ENCODE measurements at regions not wholly inside any gene's neighbourhood (a gene's known extent, or its start where the extent isn't known, plus 50 kb on each side); places are given as distances from the start of the nearest gene placed in this dataset.

DNA sequence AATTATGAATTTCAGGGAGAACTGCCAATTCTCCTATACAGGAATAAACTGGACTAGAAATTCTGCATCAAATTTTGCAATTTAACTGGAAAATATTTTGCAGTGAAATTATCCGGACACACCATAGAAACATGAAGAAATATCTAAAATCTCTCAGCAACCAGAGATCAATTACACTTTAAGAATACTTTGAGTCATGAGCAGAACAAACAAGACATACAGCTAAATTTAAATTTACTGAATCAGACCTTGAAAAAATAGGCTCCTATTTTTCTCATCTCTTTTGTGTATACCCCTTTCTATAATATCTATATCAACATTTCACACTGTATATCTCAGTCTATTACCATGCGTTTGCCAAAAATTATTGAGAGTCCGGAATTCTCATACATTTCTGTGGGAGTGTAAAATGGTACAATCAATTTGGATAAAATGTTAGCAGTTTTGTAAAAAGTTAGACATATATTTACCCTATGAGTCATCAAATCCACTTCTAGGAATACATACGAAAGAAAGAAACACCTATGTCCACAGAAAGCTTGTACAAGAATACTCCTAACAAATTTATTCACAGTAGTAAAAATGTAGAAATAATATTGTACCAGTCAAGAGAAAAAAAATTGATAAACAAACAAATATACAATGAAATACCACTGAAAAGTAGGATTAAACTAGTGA is 593.1 kb upstream of the NECTIN3 start:
- DNase-seq (ENCODE audit: low read depth), result no peak
- H3K4me3 ChIP-seq (ENCODE audit: low read depth, low read length), result no peak overlapping the region
- TF ChIP-seq, protein P1, sequence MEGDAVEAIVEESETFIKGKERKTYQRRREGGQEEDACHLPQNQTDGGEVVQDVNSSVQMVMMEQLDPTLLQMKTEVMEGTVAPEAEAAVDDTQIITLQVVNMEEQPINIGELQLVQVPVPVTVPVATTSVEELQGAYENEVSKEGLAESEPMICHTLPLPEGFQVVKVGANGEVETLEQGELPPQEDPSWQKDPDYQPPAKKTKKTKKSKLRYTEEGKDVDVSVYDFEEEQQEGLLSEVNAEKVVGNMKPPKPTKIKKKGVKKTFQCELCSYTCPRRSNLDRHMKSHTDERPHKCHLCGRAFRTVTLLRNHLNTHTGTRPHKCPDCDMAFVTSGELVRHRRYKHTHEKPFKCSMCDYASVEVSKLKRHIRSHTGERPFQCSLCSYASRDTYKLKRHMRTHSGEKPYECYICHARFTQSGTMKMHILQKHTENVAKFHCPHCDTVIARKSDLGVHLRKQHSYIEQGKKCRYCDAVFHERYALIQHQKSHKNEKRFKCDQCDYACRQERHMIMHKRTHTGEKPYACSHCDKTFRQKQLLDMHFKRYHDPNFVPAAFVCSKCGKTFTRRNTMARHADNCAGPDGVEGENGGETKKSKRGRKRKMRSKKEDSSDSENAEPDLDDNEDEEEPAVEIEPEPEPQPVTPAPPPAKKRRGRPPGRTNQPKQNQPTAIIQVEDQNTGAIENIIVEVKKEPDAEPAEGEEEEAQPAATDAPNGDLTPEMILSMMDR (IDR thresholded peaks at IDR 0.05; ENCODE audit: insufficient read depth, low read depth, low read length, missing control alignments), result no peak

- DNase-seq (ENCODE audit: low read depth), result no peak
- TF ChIP-seq, protein P1 (IDR thresholded peaks at IDR 0.05; ENCODE audit: insufficient read depth, low read depth, low read length, missing control alignments), result no peak
- no peak overlapping the region for H3K4me3 ChIP-seq (ENCODE audit: low read depth, low read length)
Measured at GRCh38 chr3:110479731-110480130, 591.9 kb upstream of the NECTIN3 start.

GRCh38 chr3:110485389-110485788 is 586.2 kb upstream of the NECTIN3 start:
- TF ChIP-seq, protein P1 (IDR thresholded peaks at IDR 0.05; ENCODE audit: insufficient read depth, low read depth, low read length, missing control alignments), result no peak
- no peak overlapping the region for H3K4me3 ChIP-seq (ENCODE audit: low read depth, low read length)
- no peak for DNase-seq (ENCODE audit: low read depth)

GRCh38 chr3:110487840-110488239 is 583.8 kb upstream of the NECTIN3 start:
- TF ChIP-seq, protein P1 (IDR thresholded peaks at IDR 0.05; ENCODE audit: insufficient read depth, low read depth, low read length, missing control alignments), result no peak
- H3K4me3 ChIP-seq (ENCODE audit: low read depth, low read length), result no peak overlapping the region
- DNase-seq (ENCODE audit: low read depth), result no peak

- no peak for DNase-seq (ENCODE audit: low read depth)
Measured at GRCh38 chr3:110491413-110491812, 580.2 kb upstream of the NECTIN3 start.

GRCh38 chr3:110492876-110493275 is 578.7 kb upstream of the NECTIN3 start:
- TF ChIP-seq, protein P1 (IDR thresholded peaks at IDR 0.05; ENCODE audit: insufficient read depth, low read depth, low read length, missing control alignments), result no peak

More at GRCh38 chr3:110491413-110491812, 580.2 kb upstream of the NECTIN3 start:
- H3K4me3 ChIP-seq (ENCODE audit: low read depth, low read length), result no peak overlapping the region
- TF ChIP-seq, protein P1 (IDR thresholded peaks at IDR 0.05; ENCODE audit: insufficient read depth, low read depth, low read length, missing control alignments), result no peak

More at GRCh38 chr3:110492876-110493275, 578.7 kb upstream of the NECTIN3 start:
- no peak for DNase-seq (ENCODE audit: low read depth)
- no peak overlapping the region for H3K4me3 ChIP-seq (ENCODE audit: low read depth, low read length)
